WI38 (cell line): ENCODE measurements at regions not wholly inside any gene's neighbourhood (a gene's known extent, or its start where the extent isn't known, plus 50 kb on each side); places are given as distances from the start of the nearest gene placed in this dataset.

Experiments
- H3K4me3 ChIP-seq: 2 replicates; pipeline ENCODE4 v1.5.1; 2011; ENCODE audit warnings: low read depth, mild to moderate bottlenecking, control low read depth, low read length
- TF ChIP-seq, protein P1 (sequence below): IDR thresholded peaks from 2 replicates; pipeline ENCODE4 v1.5.1; 2012; ENCODE audit warnings: low read depth, mild to moderate bottlenecking, control low read depth, low read length

DNA sequence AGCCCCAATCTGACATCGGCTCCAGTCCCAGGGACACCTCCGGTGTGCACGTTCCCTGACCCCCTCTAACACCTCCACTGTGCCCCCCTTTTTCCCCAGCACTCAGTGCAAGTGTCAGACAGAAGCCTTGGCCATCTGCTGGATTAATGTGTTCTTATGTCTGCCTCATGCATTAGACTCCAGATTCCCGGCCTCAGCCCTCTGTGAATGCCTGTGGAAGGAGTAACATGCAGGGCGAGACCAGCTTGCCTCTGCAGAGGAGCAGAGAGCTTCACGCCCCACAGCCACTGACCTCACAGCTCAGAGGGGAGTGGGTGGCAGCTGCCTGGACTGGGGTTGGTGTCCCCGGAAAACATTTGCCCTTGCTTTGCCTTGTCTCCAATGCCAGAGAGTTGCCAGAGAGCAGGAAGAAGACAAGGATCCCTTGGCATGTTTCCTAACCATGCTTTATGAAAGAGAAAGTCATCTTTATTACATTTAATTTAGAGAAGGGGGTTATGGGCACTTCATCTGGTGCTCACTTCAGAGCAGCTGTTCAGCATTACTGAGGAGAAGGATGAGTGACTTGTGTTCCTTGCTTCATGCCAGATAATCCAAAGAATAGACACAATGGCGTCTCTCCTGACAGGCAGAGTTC lies 91.6 kb upstream of the CXCL12 start:
- no peak overlapping the region for H3K4me3 ChIP-seq

GRCh38 chr10:44477046-44477425 lies 92.1 kb upstream of the CXCL12 start:
- TF ChIP-seq, protein P1, sequence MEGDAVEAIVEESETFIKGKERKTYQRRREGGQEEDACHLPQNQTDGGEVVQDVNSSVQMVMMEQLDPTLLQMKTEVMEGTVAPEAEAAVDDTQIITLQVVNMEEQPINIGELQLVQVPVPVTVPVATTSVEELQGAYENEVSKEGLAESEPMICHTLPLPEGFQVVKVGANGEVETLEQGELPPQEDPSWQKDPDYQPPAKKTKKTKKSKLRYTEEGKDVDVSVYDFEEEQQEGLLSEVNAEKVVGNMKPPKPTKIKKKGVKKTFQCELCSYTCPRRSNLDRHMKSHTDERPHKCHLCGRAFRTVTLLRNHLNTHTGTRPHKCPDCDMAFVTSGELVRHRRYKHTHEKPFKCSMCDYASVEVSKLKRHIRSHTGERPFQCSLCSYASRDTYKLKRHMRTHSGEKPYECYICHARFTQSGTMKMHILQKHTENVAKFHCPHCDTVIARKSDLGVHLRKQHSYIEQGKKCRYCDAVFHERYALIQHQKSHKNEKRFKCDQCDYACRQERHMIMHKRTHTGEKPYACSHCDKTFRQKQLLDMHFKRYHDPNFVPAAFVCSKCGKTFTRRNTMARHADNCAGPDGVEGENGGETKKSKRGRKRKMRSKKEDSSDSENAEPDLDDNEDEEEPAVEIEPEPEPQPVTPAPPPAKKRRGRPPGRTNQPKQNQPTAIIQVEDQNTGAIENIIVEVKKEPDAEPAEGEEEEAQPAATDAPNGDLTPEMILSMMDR = no peak
- no peak overlapping the region for H3K4me3 ChIP-seq

More for the DNA sequence above, 91.6 kb upstream of the CXCL12 start:
- TF ChIP-seq, protein P1 = no peak

- H3K4me3 ChIP-seq = no peak overlapping the region
- TF ChIP-seq, protein P1 = no peak
Measured at GRCh38 chr10:44478040-44478439, 93.1 kb upstream of the CXCL12 start.

- TF ChIP-seq, protein P1 = no peak
- H3K4me3 ChIP-seq = no peak overlapping the region
Measured at GRCh38 chr10:44478876-44479705, 94.2 kb upstream of the CXCL12 start.

DNA sequence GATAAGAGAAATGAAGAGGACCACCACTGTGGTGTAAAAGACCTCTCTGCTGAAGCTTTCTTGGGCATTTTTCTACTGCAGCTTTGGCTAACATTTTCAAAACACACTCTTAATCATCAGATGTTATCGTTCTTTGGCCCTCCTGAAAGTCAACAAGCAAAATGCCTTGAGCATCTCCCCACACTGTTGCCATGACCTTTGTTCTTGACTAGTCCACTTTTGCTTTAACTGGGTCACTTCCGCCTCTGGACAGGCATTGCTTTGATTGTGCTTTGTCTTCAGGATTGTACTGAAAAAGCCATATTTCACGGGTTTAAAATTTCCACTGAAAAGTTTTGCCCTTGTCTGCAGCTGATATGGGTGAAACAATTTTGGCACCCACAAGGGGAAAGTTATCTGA lies 107.8 kb upstream of the CXCL12 start:
- TF ChIP-seq, protein P1 = no peak

GRCh38 chr10:44498222-44498621 lies 113.3 kb upstream of the CXCL12 start:
- TF ChIP-seq, protein P1 = no peak
- no peak overlapping the region for H3K4me3 ChIP-seq

More for the DNA sequence above, 107.8 kb upstream of the CXCL12 start:
- no peak overlapping the region for H3K4me3 ChIP-seq

- TF ChIP-seq, protein P1 = no peak
- H3K4me3 ChIP-seq = no peak overlapping the region
Measured at GRCh38 chr10:44500451-44500850, 115.6 kb upstream of the CXCL12 start.
